ENCODE measurements at regions not wholly inside any gene's neighbourhood (a gene's known extent, or its start where the extent isn't known, plus 50 kb on each side); places are given as distances from the start of the nearest gene placed in this dataset.

GRCh38 chr10:28410420-28411135 is 107.7 kb upstream of the MPP7 start:
- H3K4me2 ChIP-seq = no peak overlapping the region
- no peak overlapping the region for H3K4me3 ChIP-seq
- H4K20me1 ChIP-seq = no peaks in the 10 kb centered on the region
- H3K27ac ChIP-seq = no peak overlapping the region
- no peaks in the 10 kb centered on the region for H3K4me1 ChIP-seq
- no peak for TF ChIP-seq Cebpa-rat (IDR thresholded peaks at IDR 0.05)
- no peaks in the 10 kb centered on the region for H3K36me3 ChIP-seq
- no peak overlapping the region for H3K9ac ChIP-seq
- 0 out of 2 replicates have a peak, but pooled peaks cover 6% of the 10 kb centered on the region for H3K9me3 ChIP-seq
- H3K27me3 ChIP-seq = no peaks in the 10 kb centered on the region

DNA sequence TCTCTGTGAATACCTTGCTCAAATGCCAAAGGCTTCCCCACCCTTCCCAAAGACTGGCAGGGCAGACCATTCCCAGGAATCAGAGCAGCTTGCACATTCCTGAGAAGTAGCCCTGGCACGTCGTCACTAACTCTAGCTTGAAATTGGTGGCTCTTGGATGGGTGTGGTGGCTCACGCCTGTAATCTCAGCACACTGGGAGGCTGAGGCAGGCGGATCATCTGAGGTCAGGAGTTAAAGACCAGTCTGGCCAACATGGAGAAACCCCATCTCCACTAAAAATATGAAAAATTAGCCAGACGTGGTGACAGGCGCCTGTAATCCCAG is 108.2 kb upstream of the MPP7 start:
- no peak overlapping the region for H3K4me3 ChIP-seq
- no peak overlapping the region for H3K9ac ChIP-seq
- no peak for TF ChIP-seq Cebpa-rat (IDR thresholded peaks at IDR 0.05)
- no peak overlapping the region for H3K27ac ChIP-seq
- H4K20me1 ChIP-seq = no peaks in the 10 kb centered on the region
- 0 out of 2 replicates have a peak, but pooled peaks cover 6% of the 10 kb centered on the region for H3K9me3 ChIP-seq
- H3K36me3 ChIP-seq = no peaks in the 10 kb centered on the region
- H3K4me2 ChIP-seq = no peak overlapping the region
- no peaks in the 10 kb centered on the region for H3K4me1 ChIP-seq
- no peaks in the 10 kb centered on the region for H3K27me3 ChIP-seq

DNA sequence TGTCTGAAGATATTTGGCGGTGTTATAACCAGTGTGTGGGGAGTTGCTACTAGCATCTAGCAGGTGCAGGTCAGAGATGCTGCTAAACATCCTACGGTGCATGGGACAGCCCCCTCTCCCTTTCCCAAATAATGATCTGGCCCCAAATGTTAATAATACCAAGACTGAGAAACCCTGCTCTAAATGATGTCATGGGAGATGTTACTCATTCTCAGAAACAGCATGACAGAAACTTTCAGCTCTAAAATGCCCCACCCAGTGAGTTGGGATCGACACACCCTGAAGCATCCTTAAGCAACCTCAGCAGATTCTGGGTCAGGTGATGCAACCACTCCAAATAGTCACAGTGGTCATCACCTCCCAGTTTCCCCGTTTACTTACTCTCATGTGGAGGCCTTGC is 108.8 kb upstream of the MPP7 start:
- H3K4me3 ChIP-seq = no peak overlapping the region
- 0 out of 2 replicates have a peak, but pooled peaks cover 6% of the 10 kb centered on the region for H3K9me3 ChIP-seq
- no peak overlapping the region for H3K27ac ChIP-seq
- TF ChIP-seq Cebpa-rat (IDR thresholded peaks at IDR 0.05) = no peak
- H3K36me3 ChIP-seq = no peaks in the 10 kb centered on the region
- no peak overlapping the region for H3K9ac ChIP-seq
- H3K4me1 ChIP-seq = no peaks in the 10 kb centered on the region
- no peak overlapping the region for H3K4me2 ChIP-seq
- no peaks in the 10 kb centered on the region for H3K27me3 ChIP-seq
- no peaks in the 10 kb centered on the region for H4K20me1 ChIP-seq

GRCh38 chr10:28418069-28418468 is 114.8 kb upstream of the WAC start:
- H3K36me3 ChIP-seq = no peaks in the 10 kb centered on the region
- no peaks in the 10 kb centered on the region for H4K20me1 ChIP-seq
- H3K4me3 ChIP-seq = no peak overlapping the region
- H3K27me3 ChIP-seq = no peaks in the 10 kb centered on the region
- H3K9ac ChIP-seq = no peak overlapping the region
- no peaks in the 10 kb centered on the region for H3K4me1 ChIP-seq
- H3K9me3 ChIP-seq = 0 out of 2 replicates have a peak, but pooled peaks cover 6% of the 10 kb centered on the region
- TF ChIP-seq Cebpa-rat (IDR thresholded peaks at IDR 0.05) = no peak
- H3K4me2 ChIP-seq = no peak overlapping the region
- no peak overlapping the region for H3K27ac ChIP-seq

GRCh38 chr10:28425422-28425821 is 107.5 kb upstream of the WAC start:
- no peaks in the 10 kb centered on the region for H3K4me1 ChIP-seq
- no peak for TF ChIP-seq Cebpa-rat (IDR thresholded peaks at IDR 0.05)
- H3K9ac ChIP-seq = no peak overlapping the region
- H3K27ac ChIP-seq = no peak overlapping the region
- no peaks in the 10 kb centered on the region for H3K27me3 ChIP-seq
- no peak overlapping the region for H3K4me3 ChIP-seq
- H3K4me2 ChIP-seq = no peak overlapping the region
- peaks cover 9% of the 10 kb centered on the region for H3K9me3 ChIP-seq
- no peaks in the 10 kb centered on the region for H3K36me3 ChIP-seq
- H4K20me1 ChIP-seq = no peaks in the 10 kb centered on the region

- H3K4me2 ChIP-seq = no peak overlapping the region
- H3K4me1 ChIP-seq = no peaks in the 10 kb centered on the region
- H3K27ac ChIP-seq = no peak overlapping the region
- peaks cover 9% of the 10 kb centered on the region for H3K9me3 ChIP-seq
- no peak overlapping the region for H3K9ac ChIP-seq
- no peaks in the 10 kb centered on the region for H3K27me3 ChIP-seq
- TF ChIP-seq Cebpa-rat (IDR thresholded peaks at IDR 0.05) = no peak
- H4K20me1 ChIP-seq = no peaks in the 10 kb centered on the region
- no peak overlapping the region for H3K4me3 ChIP-seq
- no peaks in the 10 kb centered on the region for H3K36me3 ChIP-seq
Observed at GRCh38 chr10:28426392-28427159, 106.3 kb upstream of the WAC start.

- no peak for TF ChIP-seq Cebpa-rat (IDR thresholded peaks at IDR 0.05)
- H3K36me3 ChIP-seq = no peaks in the 10 kb centered on the region
- peaks cover 9% of the 10 kb centered on the region for H3K9me3 ChIP-seq
- no peak overlapping the region for H3K4me3 ChIP-seq
- H3K27me3 ChIP-seq = no peaks in the 10 kb centered on the region
- no peak overlapping the region for H3K9ac ChIP-seq
- no peak overlapping the region for H3K27ac ChIP-seq
- no peaks in the 10 kb centered on the region for H4K20me1 ChIP-seq
- H3K4me1 ChIP-seq = no peaks in the 10 kb centered on the region
- no peak overlapping the region for H3K4me2 ChIP-seq
Observed at GRCh38 chr10:28427376-28427775, 105.5 kb upstream of the WAC start.

- H3K4me1 ChIP-seq = no peaks in the 10 kb centered on the region
- no peak overlapping the region for H3K4me3 ChIP-seq
- no peak overlapping the region for H3K27ac ChIP-seq
- H3K4me2 ChIP-seq = no peak overlapping the region
- no peaks in the 10 kb centered on the region for H3K27me3 ChIP-seq
- no peaks in the 10 kb centered on the region for H4K20me1 ChIP-seq
- no peak for TF ChIP-seq Cebpa-rat (IDR thresholded peaks at IDR 0.05)
- H3K36me3 ChIP-seq = no peaks in the 10 kb centered on the region
- no peak overlapping the region for H3K9ac ChIP-seq
- peaks cover 9% of the 10 kb centered on the region for H3K9me3 ChIP-seq
Observed at GRCh38 chr10:28429045-28429444, 103.9 kb upstream of the WAC start.

DNA sequence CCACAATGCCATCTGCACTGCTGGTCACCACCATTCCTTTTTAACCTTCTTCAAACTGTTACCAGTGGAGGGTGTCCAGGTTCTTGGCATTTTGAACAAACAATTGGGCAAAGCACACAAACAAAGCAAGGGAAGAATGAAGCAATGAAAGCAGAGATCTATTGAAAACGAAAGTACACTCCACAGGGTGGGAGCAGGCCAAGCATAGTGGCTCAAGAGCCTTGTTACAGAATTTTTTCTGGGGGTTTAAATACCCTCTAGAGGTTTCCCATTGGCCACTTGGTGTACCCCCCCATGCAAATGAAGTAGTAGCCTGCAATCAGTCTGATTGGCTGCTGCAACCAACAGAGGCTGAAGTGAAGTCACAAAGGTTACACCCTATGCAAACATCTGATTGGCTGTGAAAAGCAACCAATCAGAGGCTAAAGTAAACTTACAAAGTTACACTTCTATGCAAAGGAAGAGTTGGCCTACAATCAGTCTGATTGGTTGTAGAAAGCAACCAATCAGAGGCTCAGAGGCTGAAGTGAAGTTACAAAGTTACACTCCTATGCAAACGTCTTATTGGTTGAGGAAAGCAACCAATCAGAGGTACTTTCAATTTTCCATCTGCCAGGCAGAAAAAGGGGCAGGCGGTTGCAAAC is 103.2 kb upstream of the WAC start:
- H3K4me3 ChIP-seq = no peak overlapping the region
- no peaks in the 10 kb centered on the region for H3K27me3 ChIP-seq
- no peak overlapping the region for H3K27ac ChIP-seq
- H3K4me1 ChIP-seq = no peaks in the 10 kb centered on the region
- H3K36me3 ChIP-seq = no peaks in the 10 kb centered on the region
- H4K20me1 ChIP-seq = no peaks in the 10 kb centered on the region
- peaks cover 9% of the 10 kb centered on the region for H3K9me3 ChIP-seq
- no peak overlapping the region for H3K4me2 ChIP-seq
- no peak for TF ChIP-seq Cebpa-rat (IDR thresholded peaks at IDR 0.05)
- H3K9ac ChIP-seq = no peak overlapping the region

DNA sequence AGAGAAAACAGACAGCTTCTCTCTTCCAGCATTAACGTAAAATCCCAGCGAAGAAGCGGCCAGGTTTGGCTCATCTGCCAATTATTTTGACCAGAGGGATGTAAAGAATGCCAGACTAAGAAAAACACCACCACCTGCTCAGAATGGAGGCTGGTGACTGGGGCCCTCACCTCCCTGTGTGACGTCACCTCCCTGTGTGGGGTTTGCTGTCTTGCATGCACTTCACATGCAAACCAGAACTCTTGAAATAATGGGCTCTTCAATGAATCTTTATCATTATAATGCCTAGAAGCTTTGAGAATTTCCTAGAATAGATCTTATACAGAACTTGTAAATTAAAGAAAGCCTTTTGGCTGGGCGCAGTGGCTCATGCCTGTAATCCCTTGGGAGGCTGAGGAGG is 101.8 kb upstream of the WAC start:
- no peaks in the 10 kb centered on the region for H3K27me3 ChIP-seq
- no peaks in the 10 kb centered on the region for H4K20me1 ChIP-seq
- no peak overlapping the region for H3K27ac ChIP-seq
- peaks cover 9% of the 10 kb centered on the region for H3K9me3 ChIP-seq
- no peak for TF ChIP-seq Cebpa-rat (IDR thresholded peaks at IDR 0.05)
- no peaks in the 10 kb centered on the region for H3K4me1 ChIP-seq
- no peak overlapping the region for H3K4me2 ChIP-seq
- no peak overlapping the region for H3K9ac ChIP-seq
- no peaks in the 10 kb centered on the region for H3K36me3 ChIP-seq
- H3K4me3 ChIP-seq = no peak overlapping the region
